RWPE1 (cell line): ENCODE measurements at regions not wholly inside any gene's neighbourhood (a gene's known extent, or its start where the extent isn't known, plus 50 kb on each side); places are given as distances from the start of the nearest gene placed in this dataset.

Experiments used
- CTCF ChIA-PET: fragments of 350-600 bp; sonication (Branson Sonifier 250); formaldehyde crosslinking; extraction: SDS; loops from one replicate; lab custom pipeline; 2021; lab: Yijun Ruan, JAX
- POLR2A ChIA-PET: fragments of 400-600 bp; formaldehyde crosslinking; extraction: SDS; loops from one replicate; lab custom pipeline; 2020; ENCODE audit warnings: antibody characterized with exemption; ENCODE audit not compliant: low non-redundant PET; lab: Yijun Ruan, JAX
- DNase-seq: peaks from one replicate; pipeline ENCODE4 v3.0.0; 2012; ENCODE audit warnings: low spot score
- H3K27ac ChIP-seq: fragments of 450-650 bp; 2 replicates; pipeline ENCODE4 v1.5.1; 2017
- TF ChIP-seq, protein P1 (sequence below): fragments of 450-650 bp; conservative IDR thresholded peaks from 2 replicates; pipeline ENCODE4 v1.5.1; 2017; ENCODE audit warnings: low read depth, mild to moderate bottlenecking

DNA sequence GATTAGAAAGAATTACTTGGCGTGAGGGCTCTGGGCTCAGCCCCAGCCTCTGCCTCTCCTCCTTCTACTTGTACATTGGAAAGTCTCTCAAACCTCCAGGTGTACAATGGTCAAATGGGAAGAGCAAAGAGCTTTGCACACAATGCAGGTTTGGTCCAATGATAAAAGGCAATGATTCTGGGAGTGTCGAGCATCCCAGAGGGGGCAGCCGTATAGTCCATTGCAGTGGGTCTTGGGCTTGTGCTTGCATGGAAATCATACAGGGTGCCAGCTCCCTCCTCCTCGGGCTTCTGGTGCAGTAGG, 98.0 kb upstream of the NCK2 start:
- ChIA-PET POLR2A (no interaction called here), CTCF (no interaction called here)
- TF ChIP-seq, protein P1, sequence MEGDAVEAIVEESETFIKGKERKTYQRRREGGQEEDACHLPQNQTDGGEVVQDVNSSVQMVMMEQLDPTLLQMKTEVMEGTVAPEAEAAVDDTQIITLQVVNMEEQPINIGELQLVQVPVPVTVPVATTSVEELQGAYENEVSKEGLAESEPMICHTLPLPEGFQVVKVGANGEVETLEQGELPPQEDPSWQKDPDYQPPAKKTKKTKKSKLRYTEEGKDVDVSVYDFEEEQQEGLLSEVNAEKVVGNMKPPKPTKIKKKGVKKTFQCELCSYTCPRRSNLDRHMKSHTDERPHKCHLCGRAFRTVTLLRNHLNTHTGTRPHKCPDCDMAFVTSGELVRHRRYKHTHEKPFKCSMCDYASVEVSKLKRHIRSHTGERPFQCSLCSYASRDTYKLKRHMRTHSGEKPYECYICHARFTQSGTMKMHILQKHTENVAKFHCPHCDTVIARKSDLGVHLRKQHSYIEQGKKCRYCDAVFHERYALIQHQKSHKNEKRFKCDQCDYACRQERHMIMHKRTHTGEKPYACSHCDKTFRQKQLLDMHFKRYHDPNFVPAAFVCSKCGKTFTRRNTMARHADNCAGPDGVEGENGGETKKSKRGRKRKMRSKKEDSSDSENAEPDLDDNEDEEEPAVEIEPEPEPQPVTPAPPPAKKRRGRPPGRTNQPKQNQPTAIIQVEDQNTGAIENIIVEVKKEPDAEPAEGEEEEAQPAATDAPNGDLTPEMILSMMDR = no peak
- no peak overlapping the region for H3K27ac ChIP-seq
- no peak for DNase-seq

DNA sequence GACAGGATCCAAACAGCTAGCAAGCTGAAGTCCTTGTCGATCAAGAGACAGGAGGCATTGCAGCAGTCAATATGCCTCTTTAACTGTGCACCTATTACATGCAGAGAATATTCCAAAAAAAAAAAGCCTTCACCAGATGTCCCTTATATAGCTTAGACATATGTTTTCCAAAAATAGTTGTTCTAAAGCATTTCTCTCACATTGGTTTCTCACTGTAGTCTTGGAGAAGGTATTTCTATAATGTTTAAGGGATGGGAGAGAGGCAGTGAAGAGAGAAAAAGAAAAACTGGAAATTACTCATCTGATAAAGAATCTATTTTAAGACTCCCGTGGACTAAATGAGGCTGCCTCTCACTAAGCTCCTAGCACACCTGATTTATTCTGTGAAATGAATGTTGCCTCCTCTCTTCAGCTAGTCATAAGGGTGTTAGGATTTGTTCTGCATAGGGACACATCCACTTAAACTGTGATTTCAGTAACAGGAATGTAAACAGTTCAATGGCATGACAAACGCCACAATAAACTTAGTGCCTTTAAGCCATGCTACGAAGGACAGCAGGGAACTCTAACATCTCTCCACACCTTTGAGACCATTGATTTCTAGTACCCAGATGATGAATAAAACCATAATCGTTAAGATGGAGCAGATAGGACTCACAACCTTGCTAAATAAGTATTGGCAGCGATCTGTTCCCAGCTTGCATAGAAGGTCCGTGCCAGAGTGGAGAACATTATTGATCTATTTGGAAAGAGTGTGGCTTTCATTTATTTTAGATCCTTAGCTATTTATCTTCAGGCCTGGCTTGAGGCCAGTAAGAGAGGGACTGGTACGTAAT, 98.6 kb upstream of the NCK2 start:
- CTCF ChIA-PET = no interaction called here
- TF ChIP-seq, protein P1 = no peak
- POLR2A ChIA-PET = no interaction called here
- DNase-seq = no peak
- H3K27ac ChIP-seq = no peak overlapping the region

DNA sequence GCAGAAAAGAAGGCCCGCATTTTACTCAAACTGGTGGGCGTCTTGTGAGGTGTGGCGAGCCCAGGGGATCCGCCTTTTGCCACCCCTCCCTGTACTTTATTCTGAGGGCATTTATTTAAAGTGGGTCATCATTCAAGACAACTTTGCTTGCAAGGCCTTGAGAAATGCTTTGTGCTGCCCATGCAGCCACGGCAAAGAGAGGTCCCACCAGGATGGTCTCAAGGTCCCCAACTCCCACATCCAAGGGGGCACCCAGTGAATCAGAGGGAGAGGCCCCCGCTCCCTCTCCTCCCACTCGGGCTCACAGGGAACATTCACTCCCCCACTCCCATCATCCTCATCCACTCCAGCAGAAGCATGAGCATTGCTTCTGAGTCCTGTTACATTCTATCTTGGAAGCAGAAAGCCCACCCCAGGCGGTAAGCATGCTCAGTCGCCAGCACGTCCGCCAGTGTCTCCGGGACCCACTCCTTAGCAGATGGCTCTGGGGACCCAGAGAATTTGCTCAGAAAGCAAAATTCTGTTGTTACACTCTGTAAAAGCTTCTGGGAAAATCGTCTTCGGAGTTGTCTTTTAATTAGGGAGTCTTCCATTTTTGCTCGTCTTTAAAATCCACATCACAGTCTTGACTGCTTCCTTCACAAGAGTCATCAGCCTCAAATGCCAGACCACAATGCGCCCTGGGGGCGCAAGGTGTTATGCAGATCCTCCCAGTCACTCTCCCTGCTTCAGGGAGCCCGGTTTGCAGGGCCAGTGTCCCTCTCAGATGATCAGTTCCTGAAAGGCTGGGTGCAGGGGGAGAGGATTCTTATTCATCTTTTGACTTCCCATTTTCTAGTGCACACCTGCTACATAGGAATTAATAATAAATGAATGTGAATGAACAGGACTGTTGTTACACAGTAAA, 99.4 kb upstream of the NCK2 start:
- CTCF ChIA-PET = no interaction called here
- POLR2A ChIA-PET = no interaction called here

DNA sequence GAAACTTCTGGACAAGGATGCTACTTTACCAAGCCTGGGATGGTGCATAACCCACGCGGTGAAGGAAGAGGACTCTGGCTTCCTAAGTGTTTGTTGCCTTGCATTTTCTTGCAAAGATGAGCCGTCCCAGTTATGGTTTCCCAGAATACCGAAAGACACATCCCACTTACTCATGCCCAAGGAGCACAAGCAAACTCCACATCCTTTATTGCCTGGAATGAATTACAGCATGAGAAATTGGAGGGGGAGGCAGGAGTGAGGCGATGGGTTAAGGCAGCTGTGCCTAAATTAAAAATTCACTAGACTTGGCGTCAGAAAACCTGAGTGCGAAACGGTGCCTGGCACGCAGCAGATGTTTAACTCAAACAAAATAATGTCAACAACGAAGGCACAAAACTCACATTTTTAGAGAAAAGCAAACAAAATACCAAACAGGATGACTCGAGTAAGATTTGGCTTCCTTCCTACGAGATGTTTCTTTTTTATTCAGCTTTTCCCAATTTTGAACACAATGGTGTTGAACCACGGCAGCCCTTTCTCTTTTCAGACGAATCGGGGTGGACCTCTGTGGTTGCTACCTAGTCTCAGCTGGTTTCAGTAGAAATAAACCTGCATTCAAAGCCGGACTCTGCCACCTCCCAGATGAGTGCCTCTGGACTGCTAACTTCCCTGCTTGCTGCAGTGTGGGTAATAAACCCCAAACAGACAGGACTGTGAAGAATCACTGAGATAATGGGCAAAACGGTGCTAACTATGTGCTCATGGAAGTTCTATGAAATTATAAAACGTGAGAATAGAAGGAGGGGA, 100.3 kb upstream of the NCK2 start:
- ChIA-PET CTCF (no interaction called here), POLR2A (no interaction called here)
- no peak overlapping the region for H3K27ac ChIP-seq
- TF ChIP-seq, protein P1 = no peak
- DNase-seq = no peak

More for the DNA sequence above, 99.4 kb upstream of the NCK2 start:
- DNase-seq = no peak
- TF ChIP-seq, protein P1 = no peak
- no peak overlapping the region for H3K27ac ChIP-seq

DNA sequence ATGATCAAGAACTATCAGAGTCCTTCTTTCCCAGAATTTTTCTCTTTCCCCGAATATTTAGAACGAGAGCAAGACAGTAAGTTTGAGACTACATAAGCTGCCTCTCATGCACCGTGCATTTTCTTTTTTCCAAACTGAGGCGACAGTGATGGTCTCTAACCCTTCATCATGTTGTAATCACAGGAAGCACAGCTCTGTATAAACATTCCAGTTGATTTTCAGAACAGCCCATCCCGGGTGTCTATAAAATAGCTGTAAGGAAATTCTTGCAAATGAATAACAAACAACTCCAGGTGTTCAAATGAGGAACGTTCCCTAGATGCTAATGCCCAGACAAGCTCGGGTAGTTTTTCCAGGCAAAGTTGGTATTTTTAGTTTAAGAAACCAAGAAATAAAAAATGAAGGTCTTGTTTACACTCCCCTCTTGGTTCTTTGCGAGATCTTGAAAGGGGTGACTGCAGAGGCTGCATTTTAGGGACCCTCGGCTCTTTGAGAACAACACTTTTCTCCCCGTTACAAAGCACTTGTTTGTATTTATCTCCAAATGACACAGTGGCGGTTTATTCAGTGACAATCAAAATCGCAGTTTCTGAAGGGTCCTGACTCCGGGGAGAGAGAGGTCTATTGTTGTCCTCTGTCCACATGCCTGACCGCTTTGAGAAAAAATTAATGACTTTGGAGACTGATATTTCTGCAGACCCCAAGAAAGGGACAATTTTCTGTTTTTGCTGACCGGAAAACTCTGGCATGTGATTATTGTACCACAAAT, 101.1 kb upstream of the NCK2 start:
- ChIA-PET CTCF (interaction anchor here (0.6 kb wide), 1 partner anchor 414 kb away, joined by 3 read pairs; no protein-coding TSS in a partner anchor), POLR2A (no interaction called here)
- no peak overlapping the region for H3K27ac ChIP-seq
- DNase-seq = no peak
- TF ChIP-seq, protein P1 = no peak
